ENCODE measurements at regions not wholly inside any gene's neighbourhood (a gene's known extent, or its start where the extent isn't known, plus 50 kb on each side); places are given as distances from the start of the nearest gene placed in this dataset.
"Not testable (repeated sequence)": the region's sequence is repeated elsewhere in the genome, so short reads cannot be mapped to it uniquely, and the experiment has no call there.

DNA sequence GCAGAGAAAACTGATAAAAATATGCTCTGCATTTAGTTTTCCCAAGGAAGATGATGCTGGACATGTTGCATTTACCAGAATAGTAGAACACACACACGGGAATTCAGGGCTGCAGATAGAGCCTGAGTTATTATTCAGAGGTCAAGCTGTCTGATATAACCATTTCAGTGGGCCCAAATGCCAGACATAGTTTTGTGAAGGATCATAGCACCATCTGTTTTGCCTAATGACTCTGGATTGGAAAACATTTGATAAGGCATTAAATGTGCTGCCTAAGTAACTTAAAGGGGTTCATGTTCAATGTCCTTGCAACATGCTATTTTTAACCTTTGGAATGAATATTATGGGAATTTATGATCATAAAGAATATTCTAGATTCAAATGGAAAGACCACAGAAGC, 666.2 kb downstream of the PRIM2 start:
- 19% methylated on average over 1 of the region's 1 CpG for WGBS
- not testable (repeated sequence) for H3K4me3 ChIP-seq (ENCODE audit: low read depth, low read length); H3K27ac ChIP-seq (ENCODE audit: low read depth); H3K36me3 ChIP-seq (ENCODE audit: insufficient read depth); H3K4me1 ChIP-seq (ENCODE audit: insufficient read depth); DNase-seq (ENCODE audit: extremely low spot score)

DNA sequence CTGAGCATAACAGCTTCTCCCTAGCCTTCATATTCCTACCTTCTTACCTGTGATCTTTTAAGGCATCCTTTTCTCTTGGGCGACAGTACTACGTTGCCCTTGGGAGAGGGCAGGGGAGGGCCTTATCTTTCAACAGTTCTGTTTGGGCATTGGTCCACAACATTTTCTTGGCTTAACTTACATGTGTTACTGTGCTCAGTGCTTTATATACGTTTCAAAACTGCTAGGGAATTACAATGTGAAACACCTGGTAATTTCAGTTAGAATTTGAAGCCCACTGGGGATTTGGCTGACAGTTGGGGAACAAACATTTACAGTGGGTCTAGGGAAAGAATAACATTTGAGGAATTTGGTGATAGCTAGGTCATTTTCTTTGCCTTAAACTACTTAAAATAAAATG, 667.1 kb downstream of the PRIM2 start:
- not testable (repeated sequence) for H3K4me1 ChIP-seq (ENCODE audit: insufficient read depth); H3K36me3 ChIP-seq (ENCODE audit: insufficient read depth); H3K4me3 ChIP-seq (ENCODE audit: low read depth, low read length); DNase-seq (ENCODE audit: extremely low spot score); H3K27ac ChIP-seq (ENCODE audit: low read depth)
- 48% methylated on average over 3 of the region's 3 CpGs for WGBS

DNA sequence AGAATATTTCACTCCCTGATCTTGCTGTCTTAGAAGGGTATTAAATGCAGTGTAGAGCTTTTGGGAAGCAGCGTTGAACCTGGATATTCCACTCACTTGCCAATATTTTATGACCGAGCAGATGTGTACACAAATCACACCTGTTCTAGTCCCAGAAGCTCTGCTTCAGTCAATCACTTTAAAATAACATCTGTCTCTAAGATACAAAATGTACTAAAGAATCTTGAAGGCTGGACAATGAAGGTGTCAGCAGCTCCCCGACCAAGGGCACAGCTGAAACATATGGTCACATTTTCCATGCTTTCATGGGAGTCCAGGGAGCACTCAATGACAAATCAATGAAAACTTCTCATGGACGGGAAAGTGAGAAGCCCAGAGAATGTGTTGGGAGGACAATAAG, 668.3 kb downstream of the PRIM2 start:
- not testable (repeated sequence) for H3K4me1 ChIP-seq (ENCODE audit: insufficient read depth); DNase-seq (ENCODE audit: extremely low spot score); H3K36me3 ChIP-seq (ENCODE audit: insufficient read depth); H3K4me3 ChIP-seq (ENCODE audit: low read depth, low read length); H3K27ac ChIP-seq (ENCODE audit: low read depth)
- 58% methylated on average over 4 of the region's 4 CpGs for WGBS

DNA sequence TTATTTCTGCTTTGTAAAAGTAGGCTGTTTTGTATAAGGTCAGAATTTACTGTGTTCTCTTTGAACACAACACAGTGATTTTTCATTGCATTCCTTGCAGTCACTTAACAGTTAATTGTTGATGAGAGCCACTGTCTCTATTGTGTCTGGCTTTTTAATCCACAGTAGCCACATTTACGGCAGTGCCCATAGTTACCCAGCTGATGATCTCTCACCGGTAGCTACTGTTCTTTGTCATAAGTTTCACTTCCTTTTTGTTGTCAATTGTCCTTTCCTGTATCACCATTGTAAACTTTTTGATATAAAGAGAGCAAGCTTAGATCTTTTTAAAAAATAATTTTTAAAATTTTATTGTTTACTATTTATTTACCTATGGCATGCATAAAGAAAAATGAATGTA, 669.2 kb downstream of the PRIM2 start:
- 35% methylated on average over 2 of the region's 2 CpGs for WGBS

DNA sequence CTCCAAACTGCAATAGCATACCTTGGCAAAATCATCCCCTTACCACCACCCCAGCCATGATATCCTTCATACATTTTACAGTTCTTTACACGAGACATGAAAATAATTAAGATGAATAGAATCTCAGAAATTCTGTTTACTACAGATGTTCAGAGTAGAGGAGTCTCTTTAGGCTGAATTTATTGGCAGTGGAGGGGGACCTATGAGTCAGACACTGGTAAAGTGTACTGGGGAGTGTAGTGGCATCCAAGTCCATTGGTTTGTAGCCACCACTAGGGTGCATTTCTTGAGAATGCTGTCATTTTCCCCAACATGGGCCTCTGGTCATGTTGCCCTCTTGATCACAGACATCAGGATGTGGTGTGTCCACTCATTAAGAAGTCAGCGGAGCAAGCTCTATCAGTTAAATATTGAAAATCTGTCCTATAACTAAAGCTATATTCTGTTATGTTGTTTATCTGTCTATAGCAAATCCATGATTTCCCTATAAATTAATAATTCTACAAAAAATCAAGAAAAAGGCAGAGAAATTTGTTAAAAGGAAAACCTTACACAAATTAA, 672.2 kb downstream of the PRIM2 start:
- not testable (repeated sequence) for H3K27ac ChIP-seq (ENCODE audit: low read depth); DNase-seq (ENCODE audit: extremely low spot score); H3K4me3 ChIP-seq (ENCODE audit: low read depth, low read length); H3K36me3 ChIP-seq (ENCODE audit: insufficient read depth); H3K4me1 ChIP-seq (ENCODE audit: insufficient read depth)
- 63% methylated on average over 2 of the region's 2 CpGs for WGBS

More for the DNA sequence above, 669.2 kb downstream of the PRIM2 start:
- not testable (repeated sequence) for H3K36me3 ChIP-seq (ENCODE audit: insufficient read depth); DNase-seq (ENCODE audit: extremely low spot score); H3K27ac ChIP-seq (ENCODE audit: low read depth); H3K4me3 ChIP-seq (ENCODE audit: low read depth, low read length); H3K4me1 ChIP-seq (ENCODE audit: insufficient read depth)

DNA sequence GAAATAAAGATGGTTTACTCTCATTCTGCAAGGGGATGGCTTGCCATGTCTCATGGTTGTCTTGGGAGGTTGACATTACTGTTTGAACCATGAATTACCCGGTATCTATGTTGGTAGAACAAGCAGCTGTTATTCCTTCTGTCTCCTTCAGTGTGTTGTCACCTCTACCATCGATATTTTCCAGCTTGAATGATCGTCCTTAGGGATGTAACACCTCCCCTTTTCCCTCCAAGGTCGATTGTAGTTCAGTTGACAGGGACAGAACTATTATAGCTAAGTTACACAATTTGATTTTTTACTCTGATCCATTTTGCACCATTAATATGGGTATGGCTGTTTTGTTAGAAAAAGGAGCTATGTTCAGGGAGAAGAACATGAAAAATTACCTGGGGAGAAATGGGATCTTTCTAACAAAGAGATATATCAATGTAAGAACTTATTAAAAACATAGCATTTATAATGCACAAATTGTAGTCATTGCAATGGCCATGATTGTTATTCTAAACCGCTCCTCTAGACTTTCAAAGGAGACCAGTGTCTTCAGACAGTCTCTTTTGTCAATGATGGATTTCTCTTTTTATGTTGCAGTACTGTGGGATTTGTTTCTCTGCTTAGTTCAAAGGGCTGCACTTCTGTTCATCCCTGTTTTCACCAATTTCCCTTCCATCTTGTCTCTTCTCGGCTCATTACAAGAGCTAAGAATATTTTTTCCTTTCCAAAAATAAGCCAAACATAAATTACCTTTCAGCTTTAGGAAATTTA, 681.6 kb downstream of the PRIM2 start:
- DNase-seq (ENCODE audit: extremely low spot score); H3K36me3 ChIP-seq (ENCODE audit: insufficient read depth); H3K4me1 ChIP-seq (ENCODE audit: insufficient read depth); H3K4me3 ChIP-seq (ENCODE audit: low read depth, low read length); H3K27ac ChIP-seq (ENCODE audit: low read depth): not testable (repeated sequence)
- 63% methylated on average over 6 of the region's 6 CpGs for WGBS

DNA sequence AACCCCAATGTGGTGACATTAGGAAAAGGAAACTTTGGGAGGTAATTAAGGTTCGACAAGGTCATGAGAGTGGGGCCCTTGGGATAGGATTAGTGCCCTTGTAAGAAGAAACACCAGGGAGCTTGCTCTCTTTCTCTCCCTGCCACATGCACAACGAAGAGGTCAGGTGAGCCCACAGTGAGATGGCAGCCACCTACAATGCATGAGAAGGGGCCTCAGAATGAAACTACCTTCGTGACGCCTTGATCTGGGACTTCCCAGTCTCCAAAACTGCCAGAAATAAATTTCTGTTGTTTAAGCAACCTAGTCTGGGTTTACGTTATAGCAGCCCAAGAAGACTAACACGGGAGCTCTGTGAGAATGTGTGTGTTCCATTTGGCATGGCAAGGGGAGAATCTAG, 682.8 kb downstream of the PRIM2 start:
- not testable (repeated sequence) for H3K4me3 ChIP-seq (ENCODE audit: low read depth, low read length); H3K36me3 ChIP-seq (ENCODE audit: insufficient read depth); DNase-seq (ENCODE audit: extremely low spot score); H3K27ac ChIP-seq (ENCODE audit: low read depth); H3K4me1 ChIP-seq (ENCODE audit: insufficient read depth)
- WGBS = 79% methylated on average over 5 of the region's 6 CpGs

DNA sequence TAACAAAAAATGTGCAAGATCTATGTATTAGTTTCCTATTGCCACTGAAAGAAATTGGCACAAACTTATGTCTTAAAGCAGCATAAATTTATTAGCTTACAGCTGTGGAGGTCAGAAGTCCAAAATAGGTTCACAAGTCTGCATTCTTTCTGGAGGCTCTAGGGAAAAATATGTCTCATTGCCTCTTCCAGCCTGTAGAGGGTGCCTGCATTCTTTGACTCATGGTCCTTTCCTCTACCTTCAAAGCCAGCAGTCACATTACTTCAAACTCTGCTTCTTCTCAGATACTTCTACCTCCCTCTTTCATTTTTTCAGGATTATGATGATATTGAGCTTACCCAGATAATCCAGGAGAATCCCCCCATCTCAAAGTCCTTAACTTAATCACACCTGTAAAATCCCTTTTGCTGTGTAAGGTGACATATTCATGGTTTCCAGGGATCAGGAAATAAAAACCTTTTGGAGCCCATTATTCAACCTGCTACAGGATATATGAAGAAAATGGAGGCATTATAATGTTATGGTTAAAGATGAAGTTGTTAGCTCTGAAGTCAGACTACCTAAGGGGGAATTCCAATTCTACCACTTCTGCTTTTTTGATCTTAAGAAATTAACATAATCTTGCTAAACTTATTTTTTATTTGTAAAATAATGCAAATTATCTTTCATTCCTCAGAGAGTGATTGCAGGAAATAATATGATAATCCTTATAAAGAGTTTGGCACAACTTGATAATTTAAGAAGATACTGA, 686.2 kb downstream of the PRIM2 start:
- not testable (repeated sequence) for H3K27ac ChIP-seq (ENCODE audit: low read depth); DNase-seq (ENCODE audit: extremely low spot score); H3K4me3 ChIP-seq (ENCODE audit: low read depth, low read length); H3K4me1 ChIP-seq (ENCODE audit: insufficient read depth); H3K36me3 ChIP-seq (ENCODE audit: insufficient read depth)

DNA sequence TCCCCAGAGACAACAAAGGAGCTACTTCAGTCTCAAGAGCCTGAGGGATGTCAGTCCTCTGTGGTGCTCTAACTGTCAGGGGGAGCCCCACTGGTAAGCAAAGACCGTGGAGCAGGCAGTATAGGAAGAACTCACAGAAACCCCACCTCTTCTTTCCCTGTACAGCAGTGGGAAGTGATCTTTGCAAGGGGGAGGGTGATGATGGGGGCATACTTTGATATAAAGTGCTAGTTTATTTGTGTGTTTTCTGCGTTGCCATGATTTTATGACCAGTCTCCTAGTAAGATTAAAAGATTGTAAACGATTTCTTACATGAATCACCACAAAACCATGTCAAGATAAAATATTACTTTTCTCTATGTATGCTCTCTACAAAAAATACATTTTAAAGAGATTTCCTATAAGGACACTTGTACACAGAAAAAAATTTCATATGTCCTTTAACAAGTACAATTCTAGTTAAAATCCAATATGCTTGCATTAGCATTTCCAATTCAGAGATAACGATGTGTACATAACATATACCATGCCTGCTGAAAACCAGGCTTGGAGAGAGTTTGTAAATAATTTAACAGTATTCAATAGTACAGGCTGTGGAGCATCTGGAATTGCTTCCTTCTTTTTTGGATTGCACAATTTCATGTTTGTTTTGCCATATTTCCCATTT, 690.0 kb downstream of the PRIM2 start:
- peak; percentile 13 for DNase-seq (ENCODE audit: extremely low spot score)
- H3K4me1 ChIP-seq (ENCODE audit: insufficient read depth); H3K27ac ChIP-seq (ENCODE audit: low read depth); H3K4me3 ChIP-seq (ENCODE audit: low read depth, low read length); H3K36me3 ChIP-seq (ENCODE audit: insufficient read depth): not testable (repeated sequence)
- 30% methylated on average over 4 of the region's 4 CpGs for WGBS

DNA sequence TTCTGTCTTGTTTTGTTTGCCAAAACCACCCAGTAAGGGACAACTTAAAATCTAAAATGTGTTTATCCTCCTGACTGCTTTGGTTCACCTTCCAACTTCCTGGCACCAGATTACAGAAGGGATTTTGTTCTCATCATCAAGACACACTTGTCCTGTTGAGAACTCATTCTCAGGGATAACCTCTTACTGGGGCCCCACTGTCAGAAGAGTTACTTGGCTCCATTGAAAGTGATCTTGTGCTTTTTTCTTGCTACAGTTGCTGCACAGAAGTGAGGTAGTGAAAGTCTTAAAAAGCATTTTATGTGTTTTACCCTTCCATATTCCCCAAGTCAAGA, 690.5 kb downstream of the PRIM2 start:
- not testable (repeated sequence) for H3K27ac ChIP-seq (ENCODE audit: low read depth); H3K4me1 ChIP-seq (ENCODE audit: insufficient read depth); H3K36me3 ChIP-seq (ENCODE audit: insufficient read depth); DNase-seq (ENCODE audit: extremely low spot score); H3K4me3 ChIP-seq (ENCODE audit: low read depth, low read length)

DNA sequence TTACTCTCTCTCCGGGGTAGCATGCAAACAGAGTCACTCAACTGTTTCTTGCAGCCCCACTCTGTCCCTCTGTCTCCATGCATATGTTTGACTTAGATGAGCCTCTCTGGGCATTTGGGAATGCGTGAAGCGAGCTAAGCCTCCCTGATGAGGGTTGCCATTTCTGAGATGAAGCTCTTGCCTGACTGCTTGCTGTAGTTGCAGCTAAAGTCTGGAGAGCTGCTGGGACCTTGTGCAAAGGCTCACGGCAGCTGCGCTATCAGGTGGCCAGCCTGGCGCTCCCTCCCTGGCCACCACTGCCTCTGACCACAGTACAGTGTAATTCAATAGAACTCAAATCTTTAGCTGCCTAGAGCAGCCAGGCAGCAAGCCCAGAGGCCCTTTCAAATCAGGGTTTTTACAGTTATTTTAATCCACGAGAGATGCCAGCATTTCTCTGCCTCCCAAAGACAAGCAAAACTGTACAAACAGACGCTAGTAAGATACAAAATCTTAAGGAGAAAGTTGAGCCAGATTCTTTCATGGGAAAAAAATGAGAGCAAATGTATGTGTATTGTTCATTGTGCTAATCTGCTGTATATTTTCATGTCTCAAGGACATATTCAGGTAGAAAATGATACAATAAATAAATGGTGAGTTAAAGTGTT, 694.6 kb downstream of the PRIM2 start:
- not testable (repeated sequence) for H3K4me1 ChIP-seq (ENCODE audit: insufficient read depth); H3K36me3 ChIP-seq (ENCODE audit: insufficient read depth); H3K4me3 ChIP-seq (ENCODE audit: low read depth, low read length); DNase-seq (ENCODE audit: extremely low spot score); H3K27ac ChIP-seq (ENCODE audit: low read depth)
- 65% methylated on average over 7 of the region's 8 CpGs for WGBS

DNA sequence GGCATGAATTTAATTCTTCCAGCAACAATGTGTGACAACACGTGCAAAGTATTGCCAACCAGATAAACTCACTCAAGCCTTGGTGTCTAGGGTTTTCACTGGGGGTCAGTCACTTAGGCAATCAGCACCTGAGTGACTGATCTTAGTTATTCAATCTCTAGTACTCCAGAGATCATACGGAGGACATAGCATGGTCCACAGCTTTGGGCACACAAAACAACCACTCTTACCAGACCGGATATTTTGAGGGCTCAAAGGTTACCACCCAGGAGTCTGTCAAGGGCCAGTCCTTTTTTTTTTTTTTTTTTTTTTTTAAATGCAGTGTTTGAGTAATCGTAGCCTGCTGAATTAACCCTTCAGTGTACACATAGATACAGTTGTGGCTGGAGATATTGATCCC, 699.2 kb downstream of the PRIM2 start:
- not testable (repeated sequence) for H3K27ac ChIP-seq (ENCODE audit: low read depth); H3K4me1 ChIP-seq (ENCODE audit: insufficient read depth); DNase-seq (ENCODE audit: extremely low spot score); H3K36me3 ChIP-seq (ENCODE audit: insufficient read depth); H3K4me3 ChIP-seq (ENCODE audit: low read depth, low read length)
- WGBS = 76% methylated on average over 4 of the region's 4 CpGs

DNA sequence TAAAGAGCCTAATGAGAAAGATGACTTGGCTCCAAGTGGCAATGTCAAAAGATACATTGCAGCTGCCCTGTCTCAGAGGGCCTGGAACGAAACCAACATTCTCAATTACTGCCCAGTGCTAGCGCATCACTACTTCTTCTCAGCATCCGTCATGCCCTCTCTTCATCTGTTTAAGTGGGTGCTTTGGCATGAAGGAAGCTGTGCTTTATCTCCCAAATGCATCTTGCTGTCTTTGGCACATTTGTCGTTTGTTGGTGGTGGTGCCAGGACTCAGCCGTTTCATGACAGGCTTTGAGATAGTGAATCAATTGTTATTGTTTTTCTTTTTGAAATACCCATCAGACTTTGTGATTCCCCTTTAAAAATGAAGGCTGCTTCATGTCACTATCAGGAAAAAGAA, 710.8 kb downstream of the PRIM2 start:
- not testable (repeated sequence) for H3K4me3 ChIP-seq (ENCODE audit: low read depth, low read length); DNase-seq (ENCODE audit: extremely low spot score); H3K4me1 ChIP-seq (ENCODE audit: insufficient read depth); H3K27ac ChIP-seq (ENCODE audit: low read depth); H3K36me3 ChIP-seq (ENCODE audit: insufficient read depth)
- 66% methylated on average over 5 of the region's 5 CpGs for WGBS

Measured in urinary bladder (tissue), 3 donors.